ENCODE measurements at regions not wholly inside any gene's neighbourhood (a gene's known extent, or its start where the extent isn't known, plus 50 kb on each side); places are given as distances from the start of the nearest gene placed in this dataset.

DNA sequence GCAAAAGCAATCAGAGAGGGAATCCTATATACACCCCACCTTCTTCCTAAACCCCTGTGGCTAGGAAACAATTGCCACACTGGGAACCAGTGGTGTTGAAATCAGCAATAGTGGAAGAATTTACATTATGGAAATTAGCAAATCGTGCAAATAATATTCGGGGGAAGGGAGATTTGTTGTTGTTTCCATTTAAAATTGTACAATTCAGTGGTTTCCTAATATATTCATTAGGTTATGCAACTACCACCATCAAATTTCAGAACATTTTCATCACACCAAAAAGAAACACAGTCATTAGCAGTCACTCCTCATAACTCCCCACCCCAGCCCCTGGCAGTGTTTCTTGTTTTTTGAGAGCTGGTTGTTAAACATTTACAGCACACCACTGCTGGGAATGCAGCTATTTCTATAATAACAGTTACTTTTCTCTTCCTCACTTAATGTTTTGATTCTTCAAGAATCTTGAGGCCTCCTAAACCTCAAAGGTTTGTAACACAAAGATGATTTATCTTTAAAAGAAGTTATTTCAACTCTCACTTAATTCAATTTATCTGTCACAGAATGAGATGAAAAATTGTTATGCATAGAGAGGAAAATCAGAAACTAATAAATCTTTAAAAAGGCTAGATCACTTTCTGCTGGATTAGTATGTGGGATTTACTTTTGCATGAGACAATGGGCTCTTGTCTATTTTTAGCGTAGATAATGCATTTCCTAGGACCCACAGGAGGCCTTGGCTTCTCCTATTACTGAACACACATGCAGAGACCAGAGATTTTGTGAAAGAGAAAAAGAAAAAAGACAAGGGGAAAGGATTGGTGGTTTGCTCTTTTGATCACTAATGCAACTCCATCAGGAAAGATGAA, 91.8 kb upstream of the DAPK1 start:
- H3K4me1 ChIP-seq (ENCODE audit: control insufficient read depth in 1 of 2, insufficient read depth in 2 of 2, low read length in 2 of 2), result no peaks in the 10 kb centered on the region
- ATAC-seq, result no peak
- no peak overlapping the region for H3K4me2 ChIP-seq (ENCODE audit: low read length)
- no peak overlapping the region for H3K27ac ChIP-seq (ENCODE audit: low read depth, low read length)
- H4K20me1 ChIP-seq (ENCODE audit: insufficient read depth), result no peaks in the 10 kb centered on the region
- no peak overlapping the region for H3K9ac ChIP-seq (ENCODE audit: low read length)
- no peak overlapping the region for H2AFZ ChIP-seq (ENCODE audit: low read depth, low read length, poor library complexity, severe bottlenecking)
- no peak for DNase-seq (ENCODE audit: low read depth, low spot score)
- no TSS peak for BruUV-seq (replicated peaks)
- intact Hi-C loops (cut with micrococcal nuclease), result no loop called here
- H3K9me3 ChIP-seq (ENCODE audit: control insufficient read depth in 1 of 2, insufficient read depth in 1 of 2, low read depth in 1 of 2, low read length in 2 of 2), result no peaks in the 10 kb centered on the region
- 0 out of 2 replicates have a peak, but pooled peaks cover 8% of the 10 kb centered on the region for H3K27me3 ChIP-seq (ENCODE audit: insufficient read depth, low read length)
- no peak overlapping the region for H3K4me3 ChIP-seq (replicated peaks in 1 of 2; ENCODE audit: low read depth in 1 of 2, low read length in 2 of 2)
- no peaks in the 10 kb centered on the region for H3K36me3 ChIP-seq (ENCODE audit: control insufficient read depth in 1 of 2, insufficient read depth in 2 of 2, low read length in 2 of 2)
- no peaks in the 10 kb centered on the region for H3K9me2 ChIP-seq (ENCODE audit: insufficient read depth)
- CTCF ChIA-PET, result no interaction called here
- RAD21 ChIA-PET (ENCODE audit: low non-redundant PET in 1 of 2, low total read pairs in 2 of 2, uncharacterized antibody in 2 of 2, unreplicated experiment in 2 of 2), result no interaction called here
- no peaks in the 10 kb centered on the region for H3K79me2 ChIP-seq (ENCODE audit: insufficient read depth, low read length)
- POLR2A ChIA-PET, result no interaction called here
- TF ChIP-seq POLR2A (IDR thresholded peaks at IDR 0.05; ENCODE audit: borderline replicate concordance, extremely low read depth, insufficient read depth, insufficient read length) (no peak), SIN3A (IDR thresholded peaks at IDR 0.05; ENCODE audit: low read depth) (no peak), ZNF274 (IDR thresholded peaks at IDR 0.05; ENCODE audit: low read depth, low read length) (no peak), RAD21 (IDR thresholded peaks at IDR 0.05; ENCODE audit: low read depth) (no peak), YY1 (IDR thresholded peaks at IDR 0.05; ENCODE audit: extremely low read depth, insufficient replicate concordance, low read depth, low read length) (no peak), REST (IDR thresholded peaks at IDR 0.05; ENCODE audit: low read depth) (no peak), CBX3 (IDR thresholded peaks at IDR 0.05; ENCODE audit: low read depth) (no peak), CEBPB (IDR thresholded peaks at IDR 0.05; ENCODE audit: low read depth) (no peak), EZH2phosphoT487 (IDR thresholded peaks at IDR 0.05; ENCODE audit: borderline replicate concordance) (no peak), SRF (IDR thresholded peaks at IDR 0.05; ENCODE audit: low read depth) (no peak), SP1 (IDR thresholded peaks at IDR 0.05; ENCODE audit: low read depth) (no peak), EZH2 (IDR thresholded peaks at IDR 0.05) (no peak)
- TF ChIP-seq, protein P1, sequence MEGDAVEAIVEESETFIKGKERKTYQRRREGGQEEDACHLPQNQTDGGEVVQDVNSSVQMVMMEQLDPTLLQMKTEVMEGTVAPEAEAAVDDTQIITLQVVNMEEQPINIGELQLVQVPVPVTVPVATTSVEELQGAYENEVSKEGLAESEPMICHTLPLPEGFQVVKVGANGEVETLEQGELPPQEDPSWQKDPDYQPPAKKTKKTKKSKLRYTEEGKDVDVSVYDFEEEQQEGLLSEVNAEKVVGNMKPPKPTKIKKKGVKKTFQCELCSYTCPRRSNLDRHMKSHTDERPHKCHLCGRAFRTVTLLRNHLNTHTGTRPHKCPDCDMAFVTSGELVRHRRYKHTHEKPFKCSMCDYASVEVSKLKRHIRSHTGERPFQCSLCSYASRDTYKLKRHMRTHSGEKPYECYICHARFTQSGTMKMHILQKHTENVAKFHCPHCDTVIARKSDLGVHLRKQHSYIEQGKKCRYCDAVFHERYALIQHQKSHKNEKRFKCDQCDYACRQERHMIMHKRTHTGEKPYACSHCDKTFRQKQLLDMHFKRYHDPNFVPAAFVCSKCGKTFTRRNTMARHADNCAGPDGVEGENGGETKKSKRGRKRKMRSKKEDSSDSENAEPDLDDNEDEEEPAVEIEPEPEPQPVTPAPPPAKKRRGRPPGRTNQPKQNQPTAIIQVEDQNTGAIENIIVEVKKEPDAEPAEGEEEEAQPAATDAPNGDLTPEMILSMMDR (IDR thresholded peaks at IDR 0.05 in 2 of 3, conservative IDR thresholded peaks at IDR 0.05 in 1 of 3; ENCODE audit: borderline replicate concordance in 1 of 3, insufficient read depth in 1 of 3, low read depth in 2 of 3, low read length in 2 of 3), result no peak
- TF ChIP-seq, protein P2, sequence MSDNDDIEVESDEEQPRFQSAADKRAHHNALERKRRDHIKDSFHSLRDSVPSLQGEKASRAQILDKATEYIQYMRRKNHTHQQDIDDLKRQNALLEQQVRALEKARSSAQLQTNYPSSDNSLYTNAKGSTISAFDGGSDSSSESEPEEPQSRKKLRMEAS (IDR thresholded peaks at IDR 0.05), result no peak

Data from HCT116 (cell line).